Activated naive CD4-positive, alpha-beta T cell treated with anti-CD3 and anti-CD28 coated beads, Interleukin-2, amount 10 ng/mL, durations not matched to agents 7 days and 5 days (primary cell): ENCODE measurements at regions not wholly inside any gene's neighbourhood (a gene's known extent, or its start where the extent isn't known, plus 50 kb on each side); places are given as distances from the start of the nearest gene placed in this dataset.
"Not testable (repeated sequence)": the region's sequence is repeated elsewhere in the genome, so short reads cannot be mapped to it uniquely, and the experiment has no call there.

Experiments
- CTCF ChIA-PET: fragments of 350-600 bp; sonication (Branson Sonifier 250); formaldehyde crosslinking; loops from one replicate; lab custom pipeline; 2021; ENCODE audit warnings: antibody characterized with exemption; lab: Charles Lee
- DNase-seq: peaks from one replicate; pipeline ENCODE4 v3.0.0-alpha.2; 2020
- H3K27ac Mint-ChIP-seq: one replicate; pipeline ENCODE4 v1.8.0; 2021; ENCODE audit warnings: mild to moderate bottlenecking, moderate library complexity, mixed read lengths
- H3K27me3 Mint-ChIP-seq: one replicate; pipeline ENCODE4 v1.8.0; 2021; ENCODE audit warnings: mild to moderate bottlenecking, mixed read lengths
- H3K36me3 Mint-ChIP-seq: one replicate; pipeline ENCODE4 v1.8.0; 2021; ENCODE audit warnings: mixed read lengths
- H3K4me1 Mint-ChIP-seq: one replicate; pipeline ENCODE4 v1.8.0; 2021; ENCODE audit warnings: mixed read lengths
- H3K4me3 Mint-ChIP-seq: one replicate; pipeline ENCODE4 v1.8.0; 2021; ENCODE audit warnings: mild to moderate bottlenecking, moderate library complexity, mixed read lengths
- H3K9me3 Mint-ChIP-seq: one replicate; pipeline ENCODE4 v1.8.0; 2021; ENCODE audit warnings: mixed read lengths

DNA sequence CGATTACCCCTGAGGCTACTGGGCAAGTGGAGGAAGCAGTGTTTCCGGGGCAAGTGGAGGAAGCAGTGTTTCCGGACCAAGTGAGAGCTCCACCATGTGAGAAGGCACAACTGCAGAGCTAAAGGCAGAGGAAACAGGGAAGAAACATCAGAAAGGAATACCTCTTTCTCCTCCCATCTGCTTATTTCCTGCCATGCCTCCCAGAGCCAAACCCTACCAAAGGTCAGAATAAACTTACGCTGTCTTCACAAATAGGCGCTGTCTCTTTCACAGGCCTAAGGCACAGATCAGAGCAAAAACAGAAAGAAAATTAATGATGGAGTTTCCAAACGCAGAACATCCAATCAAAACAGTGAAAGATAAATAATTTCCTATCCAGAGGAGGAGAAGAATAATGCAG, 153.0 kb downstream of the ATOH1 start:
- no peaks in the 10 kb centered on the region for H3K36me3 Mint-ChIP-seq
- H3K9me3 Mint-ChIP-seq, result peaks cover 10% of the 10 kb centered on the region
- DNase-seq, result no peak
- no peaks in the 10 kb centered on the region for H3K4me1 Mint-ChIP-seq
- no peaks in the 10 kb centered on the region for H3K27me3 Mint-ChIP-seq
- H3K27ac Mint-ChIP-seq, result no peak overlapping the region
- H3K4me3 Mint-ChIP-seq, result no peak overlapping the region
- CTCF ChIA-PET, result no interaction called here

DNA sequence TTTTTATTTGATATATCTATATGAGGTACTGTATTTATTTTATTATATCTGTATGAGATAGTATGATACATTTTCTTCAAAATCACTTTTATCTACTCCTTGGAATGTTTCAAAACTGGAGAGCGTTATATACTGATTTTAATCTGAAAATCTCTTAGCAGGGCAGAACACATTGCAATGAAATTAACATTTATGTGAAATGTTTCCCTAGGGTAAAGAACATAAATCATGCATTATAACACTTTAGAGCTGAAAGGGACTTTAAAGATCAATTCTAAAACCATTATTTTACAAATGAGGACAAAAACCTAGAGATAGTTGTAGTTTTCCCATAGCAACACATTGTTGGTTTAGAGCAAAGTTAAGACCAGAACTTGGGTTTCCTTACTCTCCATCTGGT, 153.7 kb downstream of the ATOH1 start:
- Mint-ChIP-seq H3K9me3 (peaks cover 4% of the 10 kb centered on the region), H3K27ac (no peak overlapping the region), H3K4me3 (no peak overlapping the region), H3K27me3 (no peaks in the 10 kb centered on the region), H3K36me3 (no peaks in the 10 kb centered on the region), H3K4me1 (no peaks in the 10 kb centered on the region)
- CTCF ChIA-PET, result no interaction called here
- DNase-seq, result no peak

DNA sequence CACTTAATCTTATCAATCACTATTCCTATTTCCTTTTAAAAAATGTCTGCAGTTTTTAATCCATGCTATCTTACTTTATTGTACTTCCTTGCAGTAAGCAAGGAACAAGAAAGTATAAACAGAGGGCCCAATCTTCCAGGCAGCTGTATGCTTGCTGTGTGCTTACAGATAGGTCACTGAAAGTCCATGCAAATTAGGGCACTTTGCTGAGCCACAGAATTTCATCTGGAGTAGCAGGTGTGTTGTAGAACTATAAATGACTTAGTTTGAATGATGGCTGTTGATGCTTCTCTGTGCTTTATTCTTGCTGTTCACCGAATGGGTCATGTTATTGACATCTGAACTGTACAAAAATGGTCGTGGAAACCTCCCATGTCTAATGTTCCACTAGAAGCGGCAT, 154.6 kb downstream of the ATOH1 start:
- DNase-seq, result no peak
- H3K4me3 Mint-ChIP-seq, result no peak overlapping the region
- H3K27ac Mint-ChIP-seq, result no peak overlapping the region
- peaks cover 2% of the 10 kb centered on the region for H3K9me3 Mint-ChIP-seq
- no peaks in the 10 kb centered on the region for H3K4me1 Mint-ChIP-seq
- CTCF ChIA-PET, result no interaction called here
- no peaks in the 10 kb centered on the region for H3K27me3 Mint-ChIP-seq
- no peaks in the 10 kb centered on the region for H3K36me3 Mint-ChIP-seq

DNA sequence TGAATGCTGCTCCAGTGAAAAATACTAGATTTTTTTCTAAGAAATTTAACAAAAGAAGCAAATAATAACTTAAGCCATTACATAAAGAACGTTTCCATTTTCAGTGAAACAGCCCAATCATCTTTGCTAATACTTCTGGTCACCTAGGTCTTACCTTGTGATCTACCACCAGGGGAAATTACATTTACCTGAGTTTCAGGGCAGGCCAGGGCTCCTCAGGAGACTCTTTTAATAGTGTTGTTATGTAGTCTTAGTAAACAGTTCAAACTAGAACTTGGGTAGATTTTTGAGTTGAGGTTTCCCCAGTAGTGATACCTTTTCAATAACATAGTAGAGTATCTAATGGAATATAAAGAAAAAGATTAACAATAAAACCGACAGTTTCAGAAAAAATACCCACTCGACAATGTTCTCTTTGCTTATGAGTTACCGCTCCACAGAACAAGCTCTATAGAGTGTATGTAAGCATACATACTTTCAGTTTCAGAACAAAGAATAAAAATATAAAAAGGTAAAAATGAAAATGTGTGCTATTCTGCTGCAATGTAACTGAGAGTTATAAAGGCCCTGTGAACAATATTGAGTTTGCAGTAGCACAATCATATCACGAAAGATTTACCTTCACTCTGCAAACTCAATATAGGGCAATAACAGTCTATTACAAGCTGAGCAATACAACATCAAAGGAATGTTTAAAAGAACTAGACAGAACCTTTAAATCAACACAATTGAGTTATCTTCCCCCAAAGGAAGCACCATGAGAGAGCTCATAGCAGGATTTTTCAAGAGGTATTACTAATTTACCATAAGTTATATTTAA, 165.8 kb downstream of the ATOH1 start:
- no peaks in the 10 kb centered on the region for H3K36me3 Mint-ChIP-seq
- DNase-seq, result no peak
- no peak overlapping the region for H3K27ac Mint-ChIP-seq
- no peaks in the 10 kb centered on the region for H3K27me3 Mint-ChIP-seq
- no peaks in the 10 kb centered on the region for H3K9me3 Mint-ChIP-seq
- no peak overlapping the region for H3K4me3 Mint-ChIP-seq
- CTCF ChIA-PET, result no interaction called here
- H3K4me1 Mint-ChIP-seq, result no peaks in the 10 kb centered on the region

DNA sequence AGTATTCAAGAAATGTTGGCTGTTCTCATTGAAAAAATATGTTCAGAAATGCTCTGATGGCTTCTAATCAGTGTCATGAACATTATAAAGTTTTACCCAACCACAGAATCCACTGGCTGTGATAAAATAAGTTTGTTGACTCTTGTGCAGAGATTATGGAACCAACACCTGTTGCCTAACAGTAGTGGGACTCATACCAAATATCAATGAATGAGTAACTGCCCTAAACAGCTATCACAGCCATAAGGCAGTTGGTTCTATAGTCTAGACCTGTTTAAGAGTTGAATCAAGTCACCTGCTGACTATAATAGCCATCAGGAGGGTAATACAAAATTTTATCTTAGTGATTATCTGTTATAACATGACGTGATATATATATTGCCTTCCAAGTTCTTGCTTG, 168.3 kb downstream of the ATOH1 start:
- Mint-ChIP-seq H3K27me3 (no peaks in the 10 kb centered on the region), H3K4me3 (no peak overlapping the region), H3K4me1 (no peaks in the 10 kb centered on the region), H3K9me3 (no peaks in the 10 kb centered on the region), H3K27ac (no peak overlapping the region), H3K36me3 (no peaks in the 10 kb centered on the region)
- no peak for DNase-seq
- CTCF ChIA-PET, result no interaction called here

DNA sequence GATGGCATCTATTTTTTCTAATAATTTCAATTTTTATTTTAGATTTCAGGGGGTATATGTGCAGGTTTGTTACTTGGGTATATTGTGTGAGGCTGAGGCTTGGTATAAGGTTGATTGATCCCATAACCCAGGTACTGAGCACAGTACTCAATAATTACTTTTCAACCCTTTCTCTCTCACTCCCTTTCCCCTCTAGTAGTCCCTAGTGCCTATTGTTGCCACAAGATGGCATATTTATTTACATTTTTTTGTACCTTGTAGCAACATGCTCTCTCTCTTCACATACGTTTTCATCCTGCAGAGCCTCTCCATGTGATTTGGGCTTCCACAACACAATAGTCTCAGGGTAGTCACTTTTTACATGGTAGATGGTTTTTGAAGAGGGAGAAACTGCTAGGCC, 172.0 kb downstream of the ATOH1 start:
- no peaks in the 10 kb centered on the region for H3K36me3 Mint-ChIP-seq
- CTCF ChIA-PET, result no interaction called here
- H3K9me3 Mint-ChIP-seq, result no peaks in the 10 kb centered on the region
- no peaks in the 10 kb centered on the region for H3K4me1 Mint-ChIP-seq
- DNase-seq, result no peak
- H3K27me3 Mint-ChIP-seq, result no peaks in the 10 kb centered on the region
- no peak overlapping the region for H3K4me3 Mint-ChIP-seq
- H3K27ac Mint-ChIP-seq, result no peak overlapping the region

DNA sequence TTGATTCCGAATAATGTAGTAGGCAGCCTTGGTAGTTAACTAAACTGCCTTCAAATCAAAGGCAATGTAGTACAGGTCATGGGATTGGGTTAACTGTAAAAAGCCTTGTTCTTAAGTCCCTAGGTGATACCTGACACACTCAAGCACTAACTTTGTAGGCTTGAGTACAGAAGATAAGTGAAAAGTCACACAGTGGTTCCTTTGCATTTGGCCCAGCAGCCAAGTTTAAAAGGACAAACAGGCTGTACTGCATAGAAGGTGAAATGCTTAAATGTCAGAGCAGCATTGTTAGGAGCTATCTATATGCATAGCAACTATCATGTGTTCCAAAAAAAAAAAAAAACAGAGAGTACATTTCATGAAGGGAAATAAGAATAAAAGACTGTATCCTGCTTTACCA, 178.4 kb downstream of the ATOH1 start:
- Mint-ChIP-seq H3K36me3 (no peaks in the 10 kb centered on the region), H3K4me3 (no peak overlapping the region), H3K27ac (no peak overlapping the region), H3K9me3 (no peaks in the 10 kb centered on the region), H3K27me3 (no peaks in the 10 kb centered on the region), H3K4me1 (no peaks in the 10 kb centered on the region)
- CTCF ChIA-PET, result no interaction called here
- DNase-seq, result no peak

DNA sequence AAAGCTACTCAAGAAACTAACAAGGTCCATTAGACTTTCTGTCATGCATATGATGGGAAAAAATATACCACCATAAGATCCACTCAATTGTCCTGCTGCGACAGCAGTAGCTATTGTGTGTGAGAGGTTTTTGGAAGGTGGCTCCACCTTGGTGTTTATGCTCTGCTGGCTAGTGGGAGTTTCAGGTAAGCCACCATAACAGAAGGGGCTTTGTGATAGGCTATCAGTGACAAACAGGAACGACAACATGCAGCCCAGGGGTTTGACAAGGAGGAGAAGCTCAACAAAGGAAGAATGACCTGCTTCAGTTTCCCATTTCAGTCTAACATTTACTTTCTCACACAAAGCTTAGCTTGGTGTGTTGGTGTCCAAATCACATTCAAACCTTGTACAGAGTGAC, 182.6 kb downstream of the ATOH1 start:
- CTCF ChIA-PET, result no interaction called here
- Mint-ChIP-seq H3K9me3 (no peaks in the 10 kb centered on the region), H3K4me3 (no peak overlapping the region), H3K4me1 (no peaks in the 10 kb centered on the region), H3K27me3 (no peaks in the 10 kb centered on the region), H3K36me3 (no peaks in the 10 kb centered on the region), H3K27ac (no peak overlapping the region)
- no peak for DNase-seq

DNA sequence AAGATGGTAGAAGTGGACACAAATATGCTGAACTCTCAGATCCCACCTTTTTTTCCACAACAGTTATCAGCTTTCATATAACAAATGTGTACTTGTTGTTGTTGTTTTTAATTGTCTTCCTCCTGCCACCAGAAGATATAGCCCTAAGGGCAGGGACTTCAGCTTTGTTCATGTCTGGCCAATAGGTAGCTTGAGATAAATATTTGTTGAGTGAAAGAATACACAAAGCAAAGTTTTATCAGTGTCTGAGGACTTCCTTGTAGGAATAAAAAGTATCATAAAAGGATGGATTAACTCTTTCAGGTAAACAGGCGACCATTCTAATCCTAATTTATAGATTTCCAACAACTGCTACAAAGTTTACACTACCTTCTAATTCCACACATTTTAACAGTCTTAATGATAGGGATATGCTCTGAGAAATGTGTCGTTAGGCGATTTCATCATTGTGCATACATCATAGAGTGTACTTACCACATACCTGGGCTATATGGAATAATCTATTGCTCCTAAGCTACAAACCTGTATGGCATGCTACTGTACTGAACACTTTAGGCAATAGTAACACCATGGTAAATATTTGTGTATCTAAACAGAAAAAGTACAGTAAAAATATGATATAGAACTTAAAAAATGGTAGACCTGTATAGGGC, 186.1 kb downstream of the ATOH1 start:
- Mint-ChIP-seq H3K27ac (no peak overlapping the region), H3K4me1 (no peaks in the 10 kb centered on the region), H3K27me3 (no peaks in the 10 kb centered on the region), H3K4me3 (no peak overlapping the region), H3K36me3 (no peaks in the 10 kb centered on the region), H3K9me3 (no peaks in the 10 kb centered on the region)
- no peak for DNase-seq
- CTCF ChIA-PET, result no interaction called here

DNA sequence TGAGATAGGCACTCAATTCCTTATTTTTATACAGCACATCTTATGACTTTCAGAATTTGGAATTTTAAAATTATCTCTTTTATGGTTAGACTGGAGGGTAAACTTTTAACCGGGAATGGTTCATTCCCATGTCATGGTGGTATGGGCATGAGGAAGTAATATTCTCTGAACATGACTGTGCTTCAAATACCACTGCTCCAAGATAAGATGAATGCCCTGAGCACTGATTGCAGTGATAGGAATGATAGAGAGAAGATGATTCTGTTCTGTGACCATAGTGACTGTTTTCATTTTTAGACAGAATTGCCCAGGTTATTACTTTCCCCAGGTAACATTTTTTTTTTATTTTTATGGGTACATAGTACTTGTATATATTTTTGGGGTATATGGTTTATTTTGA, 187.4 kb downstream of the ATOH1 start:
- Mint-ChIP-seq H3K27me3 (no peaks in the 10 kb centered on the region), H3K4me3 (no peak overlapping the region), H3K36me3 (no peaks in the 10 kb centered on the region), H3K27ac (no peak overlapping the region), H3K4me1 (no peaks in the 10 kb centered on the region), H3K9me3 (no peaks in the 10 kb centered on the region)
- DNase-seq, result no peak
- CTCF ChIA-PET, result no interaction called here

DNA sequence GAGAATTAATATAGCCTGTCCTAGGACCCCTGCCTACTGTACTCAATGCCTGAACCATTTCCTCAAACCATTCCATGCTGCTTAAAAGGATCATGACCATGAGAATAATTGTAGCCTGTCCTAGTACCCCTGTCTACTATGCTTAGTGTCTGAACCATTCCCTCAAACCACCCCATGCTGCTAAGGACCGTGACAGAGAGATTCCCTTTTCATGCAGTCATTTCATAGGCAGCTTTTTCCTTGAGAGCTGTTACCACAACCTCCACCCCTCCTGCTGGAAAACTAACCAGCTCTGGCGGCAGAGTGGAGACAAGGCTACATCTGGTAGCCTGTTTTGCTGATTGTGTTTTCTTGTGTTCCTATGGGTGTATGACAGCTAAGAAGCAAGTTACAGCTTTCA, 174.9 kb upstream of the SMARCAD1 start:
- Mint-ChIP-seq H3K4me1 (no peaks in the 10 kb centered on the region), H3K9me3 (no peaks in the 10 kb centered on the region), H3K27me3 (no peaks in the 10 kb centered on the region), H3K4me3 (no peak overlapping the region), H3K36me3 (no peaks in the 10 kb centered on the region), H3K27ac (no peak overlapping the region)
- no peak for DNase-seq
- CTCF ChIA-PET, result interaction anchor here (0.7 kb wide), 1 partner anchor 207 kb away, joined by 3 read pairs; no protein-coding TSS in a partner anchor

DNA sequence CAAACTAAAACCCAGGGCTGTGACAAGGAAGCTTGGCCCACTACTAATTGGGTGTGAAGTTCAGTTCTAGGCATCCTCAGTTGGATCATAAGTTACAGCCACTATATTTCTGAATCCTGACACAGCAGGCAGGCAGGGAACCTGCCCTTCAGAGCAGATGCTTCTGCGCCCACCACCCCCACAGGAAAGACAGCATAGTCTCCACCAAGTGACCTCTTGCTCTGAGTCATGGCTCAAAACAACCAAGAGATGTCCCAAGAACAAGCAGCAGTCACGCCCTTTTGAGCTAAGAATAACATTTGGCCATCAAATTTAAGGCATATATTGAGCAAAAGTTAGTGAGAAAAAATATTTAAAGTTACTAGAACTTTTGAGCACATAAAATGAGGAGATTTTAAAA, 170.7 kb upstream of the SMARCAD1 start:
- Mint-ChIP-seq H3K9me3 (no peaks in the 10 kb centered on the region), H3K4me1 (no peaks in the 10 kb centered on the region), H3K27me3 (no peaks in the 10 kb centered on the region), H3K36me3 (no peaks in the 10 kb centered on the region), H3K27ac (no peak overlapping the region), H3K4me3 (no peak overlapping the region)
- no peak for DNase-seq
- CTCF ChIA-PET, result no interaction called here

DNA sequence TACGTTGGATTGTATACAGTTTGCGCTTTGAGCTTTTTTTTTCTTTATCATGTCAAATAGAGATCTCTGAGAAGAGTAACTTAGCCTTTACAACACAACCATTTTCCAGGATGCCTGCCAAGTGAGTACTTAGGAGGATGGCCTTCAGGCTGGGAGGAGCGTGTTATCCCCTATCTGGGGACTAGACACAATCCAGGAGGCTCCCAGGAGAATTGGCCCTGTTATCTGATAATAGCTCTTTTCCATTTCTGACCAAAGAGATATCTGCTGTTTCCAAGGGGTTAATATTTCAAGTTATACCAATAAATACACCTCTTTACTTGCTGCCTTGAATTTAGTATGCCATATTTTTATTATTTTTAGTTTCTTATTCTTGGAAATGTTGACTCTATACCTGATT, 169.5 kb upstream of the SMARCAD1 start:
- H3K27me3 Mint-ChIP-seq, result no peaks in the 10 kb centered on the region
- peaks cover 2% of the 10 kb centered on the region for H3K9me3 Mint-ChIP-seq
- DNase-seq, result no peak
- CTCF ChIA-PET, result no interaction called here
- no peaks in the 10 kb centered on the region for H3K36me3 Mint-ChIP-seq
- no peaks in the 10 kb centered on the region for H3K4me1 Mint-ChIP-seq
- no peak overlapping the region for H3K4me3 Mint-ChIP-seq
- no peak overlapping the region for H3K27ac Mint-ChIP-seq

DNA sequence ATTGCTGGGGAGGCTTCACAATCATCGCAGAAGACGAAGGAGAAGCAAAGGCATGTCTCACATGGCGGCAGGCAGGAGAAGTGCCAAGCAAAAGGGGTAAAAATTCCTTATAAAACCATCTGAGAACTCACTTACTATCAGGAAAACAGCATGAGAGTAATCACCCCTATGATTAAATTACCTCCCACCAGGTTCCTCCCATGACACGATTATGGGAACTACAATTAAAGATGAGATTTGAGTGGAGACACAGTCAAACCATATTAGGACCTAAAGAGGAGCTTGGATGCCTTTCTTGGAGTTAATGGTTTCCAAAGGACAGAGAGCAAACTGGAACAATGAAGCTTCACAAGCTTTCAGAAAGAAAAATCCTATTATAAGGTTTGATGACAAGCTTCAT, 168.4 kb upstream of the SMARCAD1 start:
- Mint-ChIP-seq H3K9me3 (peaks cover 5% of the 10 kb centered on the region), H3K36me3 (no peaks in the 10 kb centered on the region), H3K27me3 (no peaks in the 10 kb centered on the region), H3K4me1 (no peaks in the 10 kb centered on the region), H3K27ac (no peak overlapping the region), H3K4me3 (no peak overlapping the region)
- CTCF ChIA-PET, result no interaction called here
- no peak for DNase-seq

DNA sequence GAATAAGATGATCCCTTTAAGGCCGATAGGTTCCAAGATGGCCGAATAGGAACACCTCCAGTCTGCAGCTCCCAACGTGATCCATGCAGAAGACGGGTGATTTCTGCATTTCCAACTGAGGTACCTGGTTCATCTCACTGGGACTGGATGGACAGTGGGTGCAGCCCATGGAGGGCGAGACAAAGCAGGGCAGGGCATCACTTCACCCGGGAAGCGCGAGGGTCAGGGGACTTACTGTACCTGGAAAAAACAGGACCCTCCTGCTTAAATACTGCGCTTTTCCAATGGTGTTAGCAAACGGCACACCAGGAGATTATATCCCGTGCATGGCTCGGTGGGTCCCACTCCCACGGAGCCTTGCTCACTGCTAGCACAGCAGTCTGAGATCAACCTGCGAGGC, 163.2 kb upstream of the SMARCAD1 start:
- CTCF ChIA-PET, H3K4me3 Mint-ChIP-seq, H3K27ac Mint-ChIP-seq, H3K27me3 Mint-ChIP-seq, H3K36me3 Mint-ChIP-seq, DNase-seq, H3K4me1 Mint-ChIP-seq: not testable (repeated sequence)
- H3K9me3 Mint-ChIP-seq, result peaks cover 13% of the 10 kb centered on the region
